ENCODE measurements at regions not wholly inside any gene's neighbourhood (a gene's known extent, or its start where the extent isn't known, plus 50 kb on each side); places are given as distances from the start of the nearest gene placed in this dataset.

GRCh38 chr13:103715335-103715734 lies 649.1 kb upstream of the SLC10A2 start:
- no peak for DNase-seq (ENCODE audit: low read depth, low spot score)
- Histone ChIP-seq H3K27ac (no peak overlapping the region), H3K9ac (ENCODE audit: insufficient read length) (no peak overlapping the region), H3K4me3 (no peak overlapping the region), H3K9me3 (ENCODE audit: low read depth, low read length) (no peaks in the 10 kb centered on the region), H3K36me3 (ENCODE audit: insufficient read depth, low read length) (no peaks in the 10 kb centered on the region)
- TF ChIP-seq FOXP2 (optimal IDR thresholded peaks at IDR 0.05; ENCODE audit: control extremely low read depth, extremely low read length, insufficient read depth) (no peak), POLR2AphosphoS5 (IDR thresholded peaks at IDR 0.05; ENCODE audit: borderline replicate concordance, low read depth, low read length) (no peak), EZH2 (IDR thresholded peaks at IDR 0.05) (no peak)

DNA sequence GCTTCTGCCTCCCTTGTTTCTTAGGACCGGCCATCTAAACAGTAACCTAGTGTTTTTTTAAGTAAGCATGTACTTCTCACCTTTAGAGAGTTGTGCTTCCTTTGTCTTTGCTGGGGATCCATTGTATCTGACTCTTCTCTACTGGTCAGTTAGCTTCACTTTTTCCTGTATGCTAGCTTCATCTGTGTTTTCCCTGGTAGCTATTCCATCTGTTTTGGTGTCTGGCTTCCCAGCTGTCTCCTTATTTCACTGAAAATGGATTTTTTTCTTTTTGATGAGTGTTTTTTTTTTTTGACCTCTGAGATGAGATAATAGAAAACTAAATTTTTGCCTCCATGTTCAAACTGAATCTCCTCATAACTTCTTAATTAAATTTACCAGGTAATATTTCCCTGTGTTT lies 637.0 kb upstream of the SLC10A2 start:
- no peak overlapping the region for H3K27ac ChIP-seq
- no peaks in the 10 kb centered on the region for H3K9me3 ChIP-seq (ENCODE audit: low read depth, low read length)
- H3K4me3 ChIP-seq, result no peak overlapping the region
- no peak for DNase-seq (ENCODE audit: low read depth, low spot score)
- no peaks in the 10 kb centered on the region for H3K36me3 ChIP-seq (ENCODE audit: insufficient read depth, low read length)
- TF ChIP-seq EZH2 (IDR thresholded peaks at IDR 0.05) (no peak), POLR2AphosphoS5 (IDR thresholded peaks at IDR 0.05; ENCODE audit: borderline replicate concordance, low read depth, low read length) (no peak), FOXP2 (optimal IDR thresholded peaks at IDR 0.05; ENCODE audit: control extremely low read depth, extremely low read length, insufficient read depth) (no peak)
- H3K9ac ChIP-seq (ENCODE audit: insufficient read length), result no peak overlapping the region

DNA sequence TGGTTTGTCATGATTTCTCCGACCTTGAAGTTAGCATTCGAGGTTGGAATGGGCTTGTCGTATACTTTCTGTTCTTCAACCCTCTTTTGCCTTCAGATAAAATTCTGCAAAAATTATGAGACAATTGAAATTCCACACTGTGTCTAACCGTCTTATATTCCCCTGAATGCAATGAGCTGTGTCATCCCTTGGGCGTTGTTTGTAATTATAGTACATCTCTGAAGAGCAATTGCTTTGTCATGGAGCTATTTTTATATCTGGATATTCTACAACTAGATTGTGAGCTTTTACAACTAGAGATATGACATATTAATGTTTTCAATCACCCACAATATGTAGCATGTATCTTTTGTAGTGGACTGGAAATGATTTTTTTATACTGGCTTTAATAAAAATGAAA lies 631.8 kb upstream of the SLC10A2 start:
- Histone ChIP-seq H3K27ac (no peak overlapping the region), H3K9ac (ENCODE audit: insufficient read length) (no peak overlapping the region), H3K9me3 (ENCODE audit: low read depth, low read length) (no peaks in the 10 kb centered on the region), H3K36me3 (ENCODE audit: insufficient read depth, low read length) (no peaks in the 10 kb centered on the region), H3K4me3 (no peak overlapping the region)
- TF ChIP-seq FOXP2 (optimal IDR thresholded peaks at IDR 0.05; ENCODE audit: control extremely low read depth, extremely low read length, insufficient read depth), result no peak
- no peak for TF ChIP-seq POLR2AphosphoS5 (IDR thresholded peaks at IDR 0.05; ENCODE audit: borderline replicate concordance, low read depth, low read length)
- TF ChIP-seq EZH2 (IDR thresholded peaks at IDR 0.05), result no peak
- no peak for DNase-seq (ENCODE audit: low read depth, low spot score)

DNA sequence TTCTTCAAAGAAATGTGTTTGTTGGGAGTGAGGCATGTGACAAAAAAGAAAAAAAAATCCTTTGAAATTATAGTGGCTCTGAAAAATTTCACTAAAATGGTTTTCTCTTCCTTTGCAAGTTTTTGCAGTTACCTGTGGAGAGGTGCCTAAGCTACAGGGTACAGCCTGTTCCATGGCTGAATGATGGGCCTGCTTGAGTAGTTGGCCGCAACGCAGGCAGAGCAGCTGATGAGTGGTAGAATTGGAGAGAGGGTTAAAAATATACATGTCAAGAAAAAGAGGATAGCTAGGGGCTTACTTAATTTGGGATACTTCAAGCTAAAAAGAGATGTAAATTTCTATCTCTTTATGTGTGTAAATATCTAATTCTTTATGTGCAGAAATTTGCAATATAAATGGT lies 629.1 kb upstream of the SLC10A2 start:
- Histone ChIP-seq H3K9me3 (ENCODE audit: low read depth, low read length) (no peaks in the 10 kb centered on the region), H3K4me3 (no peak overlapping the region), H3K9ac (ENCODE audit: insufficient read length) (no peak overlapping the region), H3K36me3 (ENCODE audit: insufficient read depth, low read length) (no peaks in the 10 kb centered on the region), H3K27ac (no peak overlapping the region)
- TF ChIP-seq POLR2AphosphoS5 (IDR thresholded peaks at IDR 0.05; ENCODE audit: borderline replicate concordance, low read depth, low read length), result no peak
- TF ChIP-seq EZH2 (IDR thresholded peaks at IDR 0.05), result no peak
- TF ChIP-seq FOXP2 (optimal IDR thresholded peaks at IDR 0.05; ENCODE audit: control extremely low read depth, extremely low read length, insufficient read depth), result no peak
- no peak for DNase-seq (ENCODE audit: low read depth, low spot score)

DNA sequence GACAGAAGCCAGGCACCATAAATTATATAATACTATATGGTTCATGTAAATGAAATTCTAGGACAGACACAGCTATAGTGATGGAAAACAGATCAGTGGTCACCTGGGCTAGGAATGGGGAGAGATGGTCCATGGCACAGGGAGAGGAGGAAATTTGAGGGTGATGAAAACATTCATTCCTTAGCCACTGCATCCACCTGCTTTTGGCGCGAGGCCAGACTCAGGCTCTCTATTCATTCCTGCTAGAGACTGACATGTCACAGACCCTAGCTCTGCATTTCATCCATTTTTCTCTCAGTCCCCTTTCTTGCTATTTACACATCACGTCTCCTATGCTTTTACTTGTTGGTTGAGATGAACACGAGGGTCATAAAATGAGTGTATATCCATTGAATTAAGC lies 628.3 kb upstream of the SLC10A2 start:
- no peaks in the 10 kb centered on the region for H3K9me3 ChIP-seq (ENCODE audit: low read depth, low read length)
- no peaks in the 10 kb centered on the region for H3K36me3 ChIP-seq (ENCODE audit: insufficient read depth, low read length)
- H3K4me3 ChIP-seq, result no peak overlapping the region
- H3K27ac ChIP-seq, result no peak overlapping the region
- TF ChIP-seq POLR2AphosphoS5 (IDR thresholded peaks at IDR 0.05; ENCODE audit: borderline replicate concordance, low read depth, low read length) (no peak), EZH2 (IDR thresholded peaks at IDR 0.05) (no peak), FOXP2 (optimal IDR thresholded peaks at IDR 0.05; ENCODE audit: control extremely low read depth, extremely low read length, insufficient read depth) (no peak)
- no peak overlapping the region for H3K9ac ChIP-seq (ENCODE audit: insufficient read length)
- DNase-seq (ENCODE audit: low read depth, low spot score), result no peak

GRCh38 chr13:103694033-103694432 lies 627.8 kb upstream of the SLC10A2 start:
- H3K27ac ChIP-seq, result peak overlapping the region; percentile 44; the same call in 1 of the 2 replicates
- peak; percentile 81 for DNase-seq (ENCODE audit: low read depth, low spot score)
- H3K4me3 ChIP-seq, result peak overlapping the region; percentile 49
- H3K9me3 ChIP-seq (ENCODE audit: low read depth, low read length), result no peaks in the 10 kb centered on the region
- no peaks in the 10 kb centered on the region for H3K36me3 ChIP-seq (ENCODE audit: insufficient read depth, low read length)
- no peak overlapping the region for H3K9ac ChIP-seq (ENCODE audit: insufficient read length)
- TF ChIP-seq EZH2 (IDR thresholded peaks at IDR 0.05) (no peak), FOXP2 (optimal IDR thresholded peaks at IDR 0.05; ENCODE audit: control extremely low read depth, extremely low read length, insufficient read depth) (peak; percentile 78)

- DNase-seq (ENCODE audit: low read depth, low spot score), result no peak
- Histone ChIP-seq H3K9me3 (ENCODE audit: low read depth, low read length) (no peaks in the 10 kb centered on the region), H3K9ac (ENCODE audit: insufficient read length) (no peak overlapping the region), H3K36me3 (ENCODE audit: insufficient read depth, low read length) (no peaks in the 10 kb centered on the region), H3K27ac (no peak overlapping the region), H3K4me3 (no peak overlapping the region)
- TF ChIP-seq POLR2AphosphoS5 (IDR thresholded peaks at IDR 0.05; ENCODE audit: borderline replicate concordance, low read depth, low read length) (no peak), EZH2 (IDR thresholded peaks at IDR 0.05) (no peak), FOXP2 (optimal IDR thresholded peaks at IDR 0.05; ENCODE audit: control extremely low read depth, extremely low read length, insufficient read depth) (no peak)
Observed at GRCh38 chr13:103692442-103692841, 626.2 kb upstream of the SLC10A2 start.

- Histone ChIP-seq H3K4me3 (no peak overlapping the region), H3K27ac (no peak overlapping the region)
Observed at GRCh38 chr13:103676329-103676728, 610.1 kb upstream of the SLC10A2 start.

GRCh38 chr13:103671547-103671946 lies 605.3 kb upstream of the SLC10A2 start:
- no peak for TF ChIP-seq FOXP2 (optimal IDR thresholded peaks at IDR 0.05; ENCODE audit: control extremely low read depth, extremely low read length, insufficient read depth)
- no peak for TF ChIP-seq EZH2 (IDR thresholded peaks at IDR 0.05)
- TF ChIP-seq POLR2AphosphoS5 (IDR thresholded peaks at IDR 0.05; ENCODE audit: borderline replicate concordance, low read depth, low read length), result no peak
- Histone ChIP-seq H3K27ac (no peak overlapping the region), H3K9me3 (ENCODE audit: low read depth, low read length) (no peaks in the 10 kb centered on the region), H3K36me3 (ENCODE audit: insufficient read depth, low read length) (no peaks in the 10 kb centered on the region), H3K4me3 (no peak overlapping the region), H3K9ac (ENCODE audit: insufficient read length) (no peak overlapping the region)
- DNase-seq (ENCODE audit: low read depth, low spot score), result no peak

More at GRCh38 chr13:103676329-103676728, 610.1 kb upstream of the SLC10A2 start:
- TF ChIP-seq EZH2 (IDR thresholded peaks at IDR 0.05) (no peak), FOXP2 (optimal IDR thresholded peaks at IDR 0.05; ENCODE audit: control extremely low read depth, extremely low read length, insufficient read depth) (no peak), POLR2AphosphoS5 (IDR thresholded peaks at IDR 0.05; ENCODE audit: borderline replicate concordance, low read depth, low read length) (no peak)
- Histone ChIP-seq H3K36me3 (ENCODE audit: insufficient read depth, low read length) (no peaks in the 10 kb centered on the region), H3K9ac (ENCODE audit: insufficient read length) (no peak overlapping the region), H3K9me3 (ENCODE audit: low read depth, low read length) (no peaks in the 10 kb centered on the region)
- no peak for DNase-seq (ENCODE audit: low read depth, low spot score)

Measured in SK-N-MC (cell line).